K562 (cell line): ENCODE measurements at regions not wholly inside any gene's neighbourhood (a gene's known extent, or its start where the extent isn't known, plus 50 kb on each side); places are given as distances from the start of the nearest gene placed in this dataset.

Experiments used
- CTCF ChIP-seq, 3 experiments: IDR thresholded peaks in 2 of 3; conservative IDR thresholded peaks in 1 of 3; 2 replicates each; pipeline ENCODE4 v1.5.1; 2011 to 2012; ENCODE audit warnings: low read length in 3 of 3, mild to moderate bottlenecking in 3 of 3, control low read depth in 2 of 3, improper control_type of control experiment in 1 of 3, inconsistent platforms in 1 of 3, low read depth in 1 of 3, mixed read lengths in 1 of 3, moderate library complexity in 1 of 3; ENCODE audit not compliant: insufficient read depth in 2 of 3
- FOSL1 ChIP-seq: fragments of 200-800 bp; sonication (Bioruptor generic); conservative IDR thresholded peaks from 2 replicates; pipeline ENCODE4 v1.6.1; 2016; ENCODE audit warnings: missing genetic modification characterization, missing compliant biosample characterization
- HMG20B ChIP-seq: fragments of 250-450 bp; sonication (Bioruptor Pico); IDR thresholded peaks from 2 replicates; pipeline ENCODE4 v1.5.0; 2021; ENCODE audit warnings: mild to moderate bottlenecking
- MTA1 ChIP-seq: fragments of 450-650 bp; IDR thresholded peaks from 2 replicates; pipeline ENCODE4 v1.6.1; 2017; ENCODE audit warnings: borderline replicate concordance
- NCOA1 ChIP-seq: fragments of 450-650 bp; IDR thresholded peaks from 2 replicates; pipeline ENCODE4 v1.6.1; 2016; ENCODE audit warnings: low read depth
- NCOR1 ChIP-seq: fragments of 450-650 bp; IDR thresholded peaks from 2 replicates; pipeline ENCODE4 v1.6.1; 2016; ENCODE audit warnings: mild to moderate bottlenecking, moderate library complexity
- ZHX1 ChIP-seq: fragments of 150-350 bp; conservative IDR thresholded peaks from 2 replicates; pipeline ENCODE4 v1.6.1; 2014; ENCODE audit warnings: low read length
- ZNF12 ChIP-seq: sonication (generic); formaldehyde crosslinking; IDR thresholded peaks from 2 replicates; pipeline ENCODE4 v1.4.0; 2020; ENCODE audit warnings: mild to moderate bottlenecking, missing genetic modification reagents
- ZNF24 ChIP-seq: fragments of 450-650 bp; IDR thresholded peaks from 2 replicates; pipeline ENCODE4 v1.6.1; 2016
- ZNF282 ChIP-seq: sonication (generic); formaldehyde crosslinking; IDR thresholded peaks from 2 replicates; pipeline ENCODE4 v1.8.1; 2023; ENCODE audit warnings: missing genetic modification reagents
- TF ChIP-seq, protein P1 (sequence below): fragments of 450-650 bp; IDR thresholded peaks from 2 replicates; pipeline ENCODE4 v1.6.1; 2018; ENCODE audit not compliant: partially characterized antibody
- TF ChIP-seq, protein P2 (sequence below): sonication (generic); formaldehyde crosslinking; IDR thresholded peaks from 2 replicates; pipeline ENCODE4 v1.8.1; 2023; ENCODE audit warnings: mild to moderate bottlenecking, missing genetic modification reagents

DNA sequence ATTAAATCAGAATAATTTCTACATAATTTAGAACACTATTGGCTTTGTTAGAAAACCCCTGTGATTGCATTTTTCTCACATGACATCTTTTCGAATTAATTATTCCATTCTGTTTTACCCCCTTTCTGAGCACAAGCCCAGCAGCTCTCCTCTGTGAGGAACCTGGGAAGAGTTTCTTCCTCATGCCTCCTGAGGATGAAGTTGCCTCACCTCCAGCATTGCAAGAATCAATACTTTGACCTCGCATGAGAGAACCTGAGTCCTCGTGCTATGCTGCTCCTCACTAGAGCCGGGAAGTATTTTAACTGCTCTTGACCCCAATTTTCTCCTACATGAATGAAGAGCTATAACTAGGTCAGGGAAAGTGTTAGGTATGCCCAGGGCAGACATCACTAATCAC is 77.1 kb upstream of the RAPH1 start:
- TF ChIP-seq, protein P1, sequence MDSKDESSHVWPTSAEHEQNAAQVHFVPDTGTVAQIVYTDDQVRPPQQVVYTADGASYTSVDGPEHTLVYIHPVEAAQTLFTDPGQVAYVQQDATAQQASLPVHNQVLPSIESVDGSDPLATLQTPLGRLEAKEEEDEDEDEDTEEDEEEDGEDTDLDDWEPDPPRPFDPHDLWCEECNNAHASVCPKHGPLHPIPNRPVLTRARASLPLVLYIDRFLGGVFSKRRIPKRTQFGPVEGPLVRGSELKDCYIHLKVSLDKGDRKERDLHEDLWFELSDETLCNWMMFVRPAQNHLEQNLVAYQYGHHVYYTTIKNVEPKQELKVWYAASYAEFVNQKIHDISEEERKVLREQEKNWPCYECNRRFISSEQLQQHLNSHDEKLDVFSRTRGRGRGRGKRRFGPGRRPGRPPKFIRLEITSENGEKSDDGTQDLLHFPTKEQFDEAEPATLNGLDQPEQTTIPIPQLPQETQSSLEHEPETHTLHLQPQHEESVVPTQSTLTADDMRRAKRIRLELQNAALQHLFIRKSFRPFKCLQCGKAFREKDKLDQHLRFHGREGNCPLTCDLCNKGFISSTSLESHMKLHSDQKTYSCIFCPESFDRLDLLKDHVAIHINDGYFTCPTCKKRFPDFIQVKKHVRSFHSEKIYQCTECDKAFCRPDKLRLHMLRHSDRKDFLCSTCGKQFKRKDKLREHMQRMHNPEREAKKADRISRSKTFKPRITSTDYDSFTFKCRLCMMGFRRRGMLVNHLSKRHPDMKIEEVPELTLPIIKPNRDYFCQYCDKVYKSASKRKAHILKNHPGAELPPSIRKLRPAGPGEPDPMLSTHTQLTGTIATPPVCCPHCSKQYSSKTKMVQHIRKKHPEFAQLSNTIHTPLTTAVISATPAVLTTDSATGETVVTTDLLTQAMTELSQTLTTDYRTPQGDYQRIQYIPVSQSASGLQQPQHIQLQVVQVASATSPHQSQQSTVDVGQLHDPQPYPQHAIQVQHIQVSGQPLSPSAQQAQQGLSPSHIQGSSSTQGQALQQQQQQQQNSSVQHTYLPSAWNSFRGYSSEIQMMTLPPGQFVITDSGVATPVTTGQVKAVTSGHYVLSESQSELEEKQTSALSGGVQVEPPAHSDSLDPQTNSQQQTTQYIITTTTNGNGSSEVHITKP: no peak
- TF ChIP-seq NCOR1 (no peak), ZNF24 (no peak), CTCF (IDR thresholded peaks at IDR 0.05 in 2 of 3, conservative IDR thresholded peaks at IDR 0.05 in 1 of 3; ENCODE audit: insufficient read depth in 2 of 3, low read depth in 1 of 3, low read length in 3 of 3) (no peak), MTA1 (no peak), FOSL1 (no peak), NCOA1 (no peak), ZNF282 (CRISPR knock-in tag) (no peak), ZHX1 (no peak), ZNF12 (CRISPR knock-in tag) (no peak), HMG20B (CRISPR knock-in tag) (no peak)
- TF ChIP-seq, protein P2, sequence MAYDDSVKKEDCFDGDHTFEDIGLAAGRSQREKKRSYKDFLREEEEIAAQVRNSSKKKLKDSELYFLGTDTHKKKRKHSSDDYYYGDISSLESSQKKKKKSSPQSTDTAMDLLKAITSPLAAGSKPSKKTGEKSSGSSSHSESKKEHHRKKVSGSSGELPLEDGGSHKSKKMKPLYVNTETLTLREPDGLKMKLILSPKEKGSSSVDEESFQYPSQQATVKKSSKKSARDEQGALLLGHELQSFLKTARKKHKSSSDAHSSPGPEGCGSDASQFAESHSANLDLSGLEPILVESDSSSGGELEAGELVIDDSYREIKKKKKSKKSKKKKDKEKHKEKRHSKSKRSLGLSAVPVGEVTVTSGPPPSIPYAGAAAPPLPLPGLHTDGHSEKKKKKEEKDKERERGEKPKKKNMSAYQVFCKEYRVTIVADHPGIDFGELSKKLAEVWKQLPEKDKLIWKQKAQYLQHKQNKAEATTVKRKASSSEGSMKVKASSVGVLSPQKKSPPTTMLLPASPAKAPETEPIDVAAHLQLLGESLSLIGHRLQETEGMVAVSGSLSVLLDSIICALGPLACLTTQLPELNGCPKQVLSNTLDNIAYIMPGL: no peak
